EL (cell line): ENCODE measurements at regions not wholly inside any gene's neighbourhood (a gene's known extent, or its start where the extent isn't known, plus 50 kb on each side); places are given as distances from the start of the nearest gene placed in this dataset.

Source experiments
- DNase-seq: peaks from one replicate; pipeline ENCODE4 v3.0.0-alpha.2; 2016

- DNase-seq, result no peak
These were observed 54.2 kb upstream of the MCTP2 start for GRCh38 chr15:94177112-94177511.

GRCh38 chr15:94175420-94175819 is 55.9 kb upstream of the MCTP2 start:
- DNase-seq, result no peak

GRCh38 chr15:94174399-94174802 is 57.0 kb upstream of the MCTP2 start:
- DNase-seq, result no peak

GRCh38 chr15:94168250-94168649 is 63.1 kb upstream of the MCTP2 start:
- DNase-seq, result no peak

GRCh38 chr15:94164971-94165370 is 66.4 kb upstream of the MCTP2 start:
- DNase-seq, result no peak

GRCh38 chr15:94164202-94164807 is 67.1 kb upstream of the MCTP2 start:
- DNase-seq, result peak; percentile 12

- DNase-seq, result no peak
These were observed 68.4 kb upstream of the MCTP2 start for GRCh38 chr15:94162939-94163338.

- no peak for DNase-seq
These were observed 77.1 kb upstream of the MCTP2 start for GRCh38 chr15:94154255-94154654.

GRCh38 chr15:94145046-94145445 is 86.3 kb upstream of the MCTP2 start:
- no peak for DNase-seq

GRCh38 chr15:94141802-94142201 is 89.6 kb upstream of the MCTP2 start:
- no peak for DNase-seq

GRCh38 chr15:94135486-94136147 is 95.7 kb upstream of the MCTP2 start:
- no peak for DNase-seq

- DNase-seq, result no peak
These were observed 99.5 kb upstream of the MCTP2 start for GRCh38 chr15:94131875-94132274.

GRCh38 chr15:94130504-94130903 is 100.9 kb upstream of the MCTP2 start:
- no peak for DNase-seq

- no peak for DNase-seq
These were observed 104.4 kb upstream of the MCTP2 start for GRCh38 chr15:94127006-94127405.

GRCh38 chr15:94125698-94126097 is 105.7 kb upstream of the MCTP2 start:
- DNase-seq, result no peak

- no peak for DNase-seq
These were observed 106.2 kb upstream of the MCTP2 start for GRCh38 chr15:94125156-94125555.

- DNase-seq, result no peak
These were observed 108.8 kb upstream of the MCTP2 start for GRCh38 chr15:94122516-94122915.

- peak; percentile 37 for DNase-seq
These were observed 111.2 kb upstream of the MCTP2 start for GRCh38 chr15:94119923-94120775.

- DNase-seq, result no peak
These were observed 112.0 kb upstream of the MCTP2 start for GRCh38 chr15:94119298-94119811.

GRCh38 chr15:94110476-94111130 is 120.8 kb upstream of the MCTP2 start:
- DNase-seq, result no peak

GRCh38 chr15:94107652-94108051 is 123.7 kb upstream of the MCTP2 start:
- no peak for DNase-seq

GRCh38 chr15:94105760-94106159 is 125.6 kb upstream of the MCTP2 start:
- no peak for DNase-seq

- no peak for DNase-seq
These were observed 130.5 kb upstream of the MCTP2 start for GRCh38 chr15:94100863-94101262.
